GM21360 (cell line): ENCODE measurements at regions not wholly inside any gene's neighbourhood (a gene's known extent, or its start where the extent isn't known, plus 50 kb on each side); places are given as distances from the start of the nearest gene placed in this dataset.

Experiments
- ATAC-seq: cut with Tn5 transposase; IDR thresholded peaks from one replicate; pipeline ENCODE4 v1.9.1; 2021; ENCODE audit warnings: mild to moderate bottlenecking, moderate library complexity; ENCODE audit not compliant: unreplicated experiment

- no peak for ATAC-seq
These were observed 141.8 kb upstream of the PJA1 start for GRCh38 chrX:69307029-69307428.

GRCh38 chrX:69306063-69306404 is 140.8 kb upstream of the PJA1 start:
- ATAC-seq = no peak

- ATAC-seq = no peak
These were observed 140.2 kb upstream of the PJA1 start for GRCh38 chrX:69305333-69306062.

GRCh38 chrX:69303231-69303630 is 138.0 kb upstream of the PJA1 start:
- ATAC-seq = no peak

GRCh38 chrX:69299951-69300714 is 134.9 kb upstream of the PJA1 start:
- ATAC-seq = no peak

- no peak for ATAC-seq
These were observed 134.0 kb upstream of the PJA1 start for GRCh38 chrX:69299285-69299684.

- no peak for ATAC-seq
These were observed 133.3 kb upstream of the PJA1 start for GRCh38 chrX:69298466-69299140.

GRCh38 chrX:69297506-69297905 is 132.3 kb upstream of the PJA1 start:
- ATAC-seq = no peak

GRCh38 chrX:69293776-69294601 is 128.7 kb upstream of the PJA1 start:
- ATAC-seq = no peak

GRCh38 chrX:69291116-69291515 is 125.9 kb upstream of the PJA1 start:
- ATAC-seq = no peak

- no peak for ATAC-seq
These were observed 125.0 kb upstream of the PJA1 start for GRCh38 chrX:69290292-69290691.

GRCh38 chrX:69289793-69290123 is 124.5 kb upstream of the PJA1 start:
- ATAC-seq = no peak

GRCh38 chrX:69289046-69289792 is 124.0 kb upstream of the PJA1 start:
- no peak for ATAC-seq

GRCh38 chrX:69287095-69287494 is 121.8 kb upstream of the PJA1 start:
- ATAC-seq = no peak

- no peak for ATAC-seq
These were observed 121.3 kb upstream of the PJA1 start for GRCh38 chrX:69286565-69286906.

GRCh38 chrX:69285881-69286564 is 120.8 kb upstream of the PJA1 start:
- ATAC-seq = peak; percentile 83

GRCh38 chrX:69285401-69285877 is 120.2 kb upstream of the PJA1 start:
- ATAC-seq = no peak

- ATAC-seq = no peak
These were observed 119.2 kb upstream of the PJA1 start for GRCh38 chrX:69284491-69284890.

GRCh38 chrX:69282893-69283690 is 117.8 kb upstream of the PJA1 start:
- no peak for ATAC-seq
